Medulla oblongata (tissue), 1 donor: ENCODE measurements at regions not wholly inside any gene's neighbourhood (a gene's known extent, or its start where the extent isn't known, plus 50 kb on each side); places are given as distances from the start of the nearest gene placed in this dataset.

Source experiments
- DNase-seq: peaks from one replicate; pipeline ENCODE4 v3.0.0-alpha.2; 2015; ENCODE audit errors: extremely low spot score

DNA sequence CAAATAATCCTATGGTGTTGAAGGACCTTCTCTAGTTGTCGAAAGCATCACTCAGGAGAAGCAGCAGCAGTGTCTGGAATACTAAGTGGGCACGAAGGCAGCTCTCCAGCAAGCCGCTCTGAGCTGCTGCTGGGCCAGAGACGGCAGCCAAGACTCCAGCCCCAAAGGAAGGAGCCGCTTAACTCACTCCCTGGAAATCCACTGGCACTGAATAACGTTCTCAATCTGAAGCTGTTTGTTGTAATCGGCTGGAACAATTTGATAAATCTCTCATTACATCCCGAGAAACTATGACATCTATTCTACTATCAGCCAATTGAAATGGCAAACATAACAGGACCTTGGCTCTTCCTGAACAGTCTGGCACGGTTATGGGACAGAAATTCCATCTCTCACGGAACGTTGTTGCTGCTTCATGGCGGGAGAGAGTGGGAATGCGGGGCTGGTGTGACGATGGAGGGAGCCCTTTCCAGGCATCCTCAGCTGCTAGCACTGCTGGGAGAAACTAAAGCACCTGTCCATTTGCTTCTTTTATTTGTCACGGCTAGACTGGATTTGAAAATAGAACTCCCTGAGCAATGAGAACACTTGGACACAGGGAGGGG lies 331.5 kb upstream of the RNF32 start:
- DNase-seq = peak; percentile 73

DNA sequence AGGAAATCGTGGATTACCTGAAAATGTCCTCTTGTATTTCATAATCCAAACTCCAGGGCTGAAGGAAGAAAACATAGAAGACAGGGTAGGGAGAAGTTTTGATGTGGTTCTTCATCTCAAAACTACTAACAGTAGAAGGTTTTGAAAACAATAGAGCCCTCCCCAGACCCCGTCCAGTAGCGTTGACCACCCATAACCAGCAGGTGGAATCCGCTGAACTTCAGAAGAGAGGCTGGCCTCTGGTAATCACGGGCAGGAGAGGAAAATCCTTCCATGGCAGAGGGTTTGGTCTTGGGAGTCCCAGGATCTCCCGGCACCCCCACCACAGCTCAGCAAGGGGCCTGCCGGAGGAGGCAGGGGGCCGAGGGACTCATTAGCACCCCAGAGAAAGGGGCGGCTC lies 333.4 kb upstream of the RNF32 start:
- DNase-seq = no peak

DNA sequence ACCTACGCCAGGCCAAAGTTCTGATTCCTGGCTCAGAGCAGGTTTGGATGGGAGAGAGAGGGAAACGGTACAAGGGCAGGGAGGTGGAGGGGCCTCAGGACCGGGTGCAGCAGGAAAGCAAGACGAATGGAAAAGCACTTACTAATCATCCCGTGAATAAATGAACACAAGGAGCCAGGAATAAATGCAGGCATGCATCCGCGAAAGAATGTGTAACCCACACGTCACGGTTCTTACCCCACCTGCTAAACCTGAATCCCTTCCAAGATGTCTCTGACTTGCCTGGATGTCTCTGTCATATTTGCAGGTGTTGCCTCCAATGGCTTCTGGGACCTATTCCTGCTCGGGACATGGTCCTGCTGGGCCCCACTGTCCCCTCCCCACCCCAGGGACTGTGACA lies 335.2 kb upstream of the RNF32 start:
- DNase-seq = no peak

DNA sequence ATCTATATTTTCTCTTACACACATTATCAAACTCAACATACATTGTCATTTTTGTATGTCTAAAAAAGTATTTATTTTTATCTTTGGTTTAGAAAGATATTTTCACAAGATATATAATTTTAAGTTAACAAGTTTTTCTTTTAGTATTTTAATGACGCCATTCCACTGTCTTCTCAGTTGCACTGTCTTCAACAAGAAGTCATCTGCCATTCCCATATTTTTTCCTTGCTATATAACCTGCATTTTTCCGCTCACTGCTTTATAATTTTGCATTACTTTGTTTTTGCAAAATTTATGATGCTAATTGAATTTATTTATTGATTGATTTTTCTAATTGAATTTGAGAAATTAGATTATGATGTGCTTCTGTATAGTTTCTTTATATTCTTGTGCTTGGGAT lies 357.8 kb upstream of the RNF32 start:
- DNase-seq = no peak

DNA sequence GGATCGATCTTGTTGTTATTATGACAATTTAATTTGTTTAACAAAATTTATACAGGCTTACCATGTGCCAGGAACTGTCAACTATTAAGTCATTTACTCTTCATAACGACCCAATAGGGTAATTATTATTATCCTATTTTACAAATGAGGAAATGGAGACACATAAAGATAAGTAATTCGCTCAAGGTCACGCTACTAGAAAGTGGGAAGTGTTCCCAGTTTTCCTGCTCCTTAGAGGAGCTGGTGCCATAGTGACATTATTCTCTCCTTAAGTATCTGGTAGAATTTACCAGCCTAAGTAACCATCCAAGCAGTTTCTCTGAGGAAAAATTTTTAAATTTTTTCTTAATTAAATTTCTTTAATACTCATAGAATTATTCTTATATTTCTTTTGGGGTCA lies 360.9 kb upstream of the RNF32 start:
- DNase-seq = peak; percentile 30

DNA sequence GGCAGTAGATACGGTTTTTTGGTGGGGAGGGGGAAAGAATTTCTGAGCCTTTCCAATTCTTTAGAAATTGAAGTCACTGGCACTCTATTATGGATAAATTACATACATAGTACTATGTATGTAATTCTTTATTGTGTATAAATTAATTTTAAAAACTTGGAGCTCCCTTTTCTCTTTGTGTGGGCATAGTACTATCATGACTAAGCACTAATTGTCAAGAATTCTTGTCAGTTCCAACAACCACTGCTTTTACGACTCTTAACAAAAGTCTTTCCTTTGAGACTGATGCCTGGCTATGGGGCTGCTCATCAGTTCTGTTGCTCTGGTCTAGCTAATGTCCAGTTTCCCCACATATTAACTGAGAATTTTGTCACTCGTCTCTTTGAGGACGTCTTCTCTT lies 365.3 kb upstream of the RNF32 start:
- no peak for DNase-seq

DNA sequence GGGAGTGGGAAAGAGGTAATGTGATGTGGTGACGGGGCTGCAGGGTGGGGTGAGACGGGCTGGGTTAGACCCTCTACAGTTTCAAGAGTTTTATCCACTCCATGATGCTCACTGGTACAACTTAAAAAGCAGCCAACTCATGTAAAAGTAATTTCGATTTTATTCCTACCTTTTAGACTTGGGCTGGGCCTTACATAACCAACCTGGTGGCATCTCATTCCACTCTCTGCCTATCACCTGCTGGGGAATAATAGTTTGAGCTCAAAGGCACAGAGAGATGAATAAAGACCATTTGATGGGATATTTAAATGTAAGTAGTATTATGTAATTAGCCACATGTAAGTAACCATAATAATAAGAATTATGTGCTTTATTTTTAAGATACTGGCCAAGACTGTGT lies 366.0 kb upstream of the RNF32 start:
- DNase-seq = no peak

DNA sequence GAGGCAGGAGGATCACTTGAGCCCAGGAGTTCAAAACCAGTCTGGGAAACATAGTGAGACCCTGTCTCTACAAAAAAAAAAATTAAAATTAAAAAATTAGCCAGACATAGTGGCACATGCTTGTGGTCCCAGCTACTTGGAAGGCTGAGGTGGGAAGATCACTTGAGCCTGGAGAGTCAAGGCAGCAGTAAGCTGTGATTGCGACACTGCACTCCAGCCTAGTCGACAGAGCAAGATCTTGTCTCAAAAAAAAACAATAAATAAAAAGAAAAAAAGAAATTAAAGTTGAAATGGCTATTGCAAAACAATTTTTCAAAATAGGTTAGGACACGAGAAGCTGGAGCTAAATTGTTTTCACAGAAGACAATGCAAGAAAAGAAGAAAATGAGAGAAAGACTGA lies 379.0 kb upstream of the RNF32 start:
- DNase-seq = no peak

DNA sequence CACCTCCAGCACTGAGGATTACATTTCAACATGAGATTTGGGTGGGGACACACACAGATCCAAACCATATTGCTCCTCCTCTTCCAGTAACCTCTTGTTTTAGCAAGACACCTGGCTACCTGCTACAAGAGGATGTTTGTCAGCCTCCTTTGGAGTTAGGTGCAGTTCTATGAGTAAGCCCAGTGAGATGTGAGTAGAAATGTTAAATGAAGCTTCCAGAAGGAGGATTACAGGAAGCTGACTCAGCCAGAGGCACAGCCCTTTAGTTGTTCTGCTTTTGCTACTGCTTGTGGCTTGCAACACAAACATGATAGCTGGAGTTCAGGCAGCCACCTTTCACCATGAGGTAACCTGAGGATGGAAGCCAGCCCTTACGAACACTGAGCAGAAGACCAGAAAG lies 382.7 kb upstream of the RNF32 start:
- DNase-seq = no peak

DNA sequence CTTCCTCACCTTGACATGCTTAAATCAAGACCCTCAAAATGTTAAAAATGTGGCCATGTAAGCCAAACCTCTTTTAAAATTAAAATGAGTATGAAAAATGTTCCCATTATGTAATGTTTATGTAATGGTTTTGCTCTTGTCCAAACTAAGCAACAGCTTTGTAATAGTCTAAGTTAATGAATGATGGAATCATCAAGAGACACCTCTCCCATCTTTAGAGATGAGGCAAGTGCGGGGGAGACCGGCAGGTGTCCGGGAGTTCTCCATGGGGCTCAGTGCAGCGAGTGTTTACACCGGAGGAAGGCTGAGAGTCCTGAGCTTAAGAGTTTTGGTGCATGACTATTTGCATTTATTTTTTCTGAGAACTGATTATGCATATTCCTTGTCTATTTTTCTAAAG lies 384.9 kb upstream of the RNF32 start:
- DNase-seq = no peak

DNA sequence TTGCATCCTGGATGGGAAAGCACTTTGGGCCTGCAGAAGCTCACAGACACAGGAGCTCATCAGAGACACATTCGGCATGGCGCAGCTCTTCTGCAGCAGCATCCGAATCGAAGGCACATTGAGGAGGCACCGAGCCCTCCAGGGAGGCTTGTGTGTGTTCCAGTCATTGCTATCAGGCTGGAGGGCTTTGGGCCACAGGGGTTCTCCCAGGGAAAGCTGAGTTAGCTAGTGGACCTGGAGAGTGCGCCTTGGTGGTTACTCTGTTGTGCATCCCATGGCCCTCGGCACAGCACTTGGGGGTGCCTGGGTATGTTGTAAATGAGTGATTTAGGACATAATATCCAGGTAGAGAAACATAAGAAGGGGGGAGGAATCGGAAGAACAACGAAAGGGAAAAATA lies 388.7 kb upstream of the RNF32 start:
- DNase-seq = no peak

DNA sequence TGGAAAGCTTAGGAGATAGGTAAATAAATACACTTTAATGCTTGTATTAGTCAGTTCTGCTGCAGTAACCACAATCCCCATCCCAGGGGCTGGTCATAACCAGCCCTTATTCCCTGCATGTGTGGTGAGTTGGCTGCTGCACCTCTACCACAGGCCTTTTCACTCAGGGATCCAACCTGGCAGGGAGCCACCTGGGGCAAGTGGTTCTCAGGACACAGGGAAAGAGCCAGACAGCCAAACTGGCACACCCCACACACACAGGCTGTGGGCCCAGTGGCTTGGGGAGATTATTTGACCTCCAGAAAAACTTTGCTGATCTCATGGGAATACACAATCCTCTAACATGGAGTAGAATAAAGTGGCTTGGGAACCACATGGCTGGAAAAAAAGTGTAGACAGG lies 400.0 kb upstream of the RNF32 start:
- no peak for DNase-seq

DNA sequence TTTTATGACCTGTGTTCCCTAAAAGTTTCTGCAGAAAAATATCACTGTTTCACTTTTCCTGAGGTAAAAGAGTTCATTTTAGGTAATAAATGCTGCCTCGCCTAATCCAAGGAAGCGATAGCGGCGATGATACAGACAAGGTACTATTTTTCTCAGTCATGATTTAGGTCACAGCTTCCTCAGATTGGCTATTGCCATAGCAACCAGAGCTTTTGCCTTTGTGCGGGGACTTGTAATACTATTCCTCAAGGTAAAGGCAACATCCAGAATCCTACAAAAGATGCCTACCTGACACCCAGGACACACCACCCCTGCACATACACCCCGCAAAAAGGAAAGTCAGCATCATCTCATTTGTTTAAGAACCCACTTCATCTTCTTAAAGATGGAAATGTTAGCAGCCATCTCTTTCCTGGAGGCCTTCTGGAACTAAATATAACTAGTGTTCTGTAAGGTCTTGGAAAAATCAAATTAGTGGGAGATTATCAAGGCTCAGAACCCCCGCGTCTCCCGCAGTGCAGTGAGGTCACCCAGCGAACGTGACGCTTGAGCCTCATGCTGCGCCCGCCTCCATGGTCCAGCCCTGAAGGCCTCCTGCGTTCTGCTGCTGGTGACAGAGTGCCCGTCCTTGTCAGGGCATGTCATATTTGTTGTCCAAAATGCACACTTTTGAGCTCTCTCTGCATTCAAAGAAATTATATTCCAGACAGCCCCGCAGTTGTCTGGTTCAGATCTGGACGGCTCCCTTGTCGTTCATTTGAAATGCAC lies 402.0 kb upstream of the RNF32 start:
- DNase-seq = no peak

DNA sequence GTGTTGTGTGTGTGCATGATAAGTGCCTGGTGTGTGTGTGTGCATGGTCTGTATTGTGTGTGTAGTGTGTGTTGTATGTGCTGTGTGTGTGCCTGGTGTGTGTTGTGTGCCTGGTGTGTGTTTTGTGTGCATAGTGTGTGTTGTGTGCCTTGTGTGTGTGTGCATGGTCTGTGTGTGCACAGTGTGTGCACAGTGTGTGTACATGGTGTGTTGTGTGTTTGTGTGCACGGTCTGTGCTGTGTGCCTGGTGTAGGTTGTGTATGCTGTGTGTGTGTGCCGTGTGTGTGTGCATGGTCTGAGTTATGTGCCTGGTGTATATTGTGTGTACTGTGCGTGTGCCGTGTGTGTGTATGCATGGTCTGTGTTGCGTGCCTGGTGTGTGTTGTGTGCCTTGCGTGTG lies 403.0 kb upstream of the RNF32 start:
- no peak for DNase-seq

DNA sequence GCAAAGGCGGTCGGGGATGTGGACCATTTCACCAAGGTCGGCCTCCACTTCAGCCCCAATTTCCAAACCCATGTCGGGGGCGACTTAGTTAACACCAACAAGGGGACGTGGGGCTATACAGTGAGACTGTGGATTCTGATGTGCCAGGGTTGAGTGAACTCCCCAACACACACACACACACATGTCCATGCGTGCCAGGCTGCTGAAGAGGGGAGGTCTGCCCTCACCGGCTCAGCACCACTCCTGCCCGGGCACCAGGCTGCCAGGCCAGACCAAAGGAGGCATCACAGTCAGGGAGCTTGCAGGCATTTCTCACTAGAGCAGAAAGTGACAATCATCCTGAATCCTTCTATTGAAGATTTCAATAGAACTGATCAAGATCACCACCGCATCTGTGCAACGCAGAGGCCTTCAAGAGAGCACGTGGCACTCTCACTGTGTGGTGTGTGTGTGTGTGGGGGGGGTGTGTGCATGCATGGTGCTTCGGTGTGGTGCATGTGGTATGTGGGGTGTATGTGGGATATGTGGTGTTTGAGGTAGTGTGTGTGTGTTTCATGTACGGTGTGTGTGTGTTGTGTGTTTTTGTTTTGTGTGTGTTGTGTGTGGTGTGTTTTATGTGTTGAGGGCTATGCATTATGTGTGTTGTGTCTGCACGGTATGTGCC lies 403.5 kb upstream of the RNF32 start:
- no peak for DNase-seq

DNA sequence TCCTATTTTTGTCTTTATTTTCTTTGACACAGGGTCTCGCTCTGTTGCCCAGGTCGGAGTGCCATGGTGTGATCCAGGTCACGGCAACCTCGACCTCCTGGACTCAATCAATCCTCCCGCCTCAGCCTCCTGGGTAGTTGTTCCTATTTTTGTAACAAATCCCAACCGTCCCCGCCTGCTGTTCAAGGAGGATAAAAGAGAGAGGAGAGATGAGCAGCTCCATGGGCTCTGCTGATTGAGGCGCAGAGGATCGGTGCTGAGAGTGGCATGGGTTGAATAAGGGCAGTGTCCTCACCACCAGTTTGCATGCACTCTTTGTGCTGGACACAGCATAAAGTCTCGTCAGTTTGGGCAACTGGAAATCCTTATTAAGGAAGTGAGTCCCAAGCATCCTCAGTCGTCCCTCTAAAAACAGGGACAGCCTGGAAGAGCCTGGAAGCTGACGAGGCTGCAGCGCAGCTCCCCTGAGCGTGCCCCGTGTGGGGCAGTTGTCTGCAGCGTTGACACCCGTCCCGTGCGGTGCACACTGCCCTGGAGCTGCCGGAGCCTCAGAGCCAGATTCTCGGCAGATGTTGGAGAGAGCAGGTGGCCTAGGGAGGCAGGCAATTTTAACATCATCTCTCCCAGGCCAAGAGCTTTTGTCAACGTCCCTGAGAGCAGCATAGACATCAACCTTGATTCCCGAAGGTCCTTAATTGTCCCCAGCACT lies 404.2 kb upstream of the RNF32 start:
- DNase-seq = no peak

DNA sequence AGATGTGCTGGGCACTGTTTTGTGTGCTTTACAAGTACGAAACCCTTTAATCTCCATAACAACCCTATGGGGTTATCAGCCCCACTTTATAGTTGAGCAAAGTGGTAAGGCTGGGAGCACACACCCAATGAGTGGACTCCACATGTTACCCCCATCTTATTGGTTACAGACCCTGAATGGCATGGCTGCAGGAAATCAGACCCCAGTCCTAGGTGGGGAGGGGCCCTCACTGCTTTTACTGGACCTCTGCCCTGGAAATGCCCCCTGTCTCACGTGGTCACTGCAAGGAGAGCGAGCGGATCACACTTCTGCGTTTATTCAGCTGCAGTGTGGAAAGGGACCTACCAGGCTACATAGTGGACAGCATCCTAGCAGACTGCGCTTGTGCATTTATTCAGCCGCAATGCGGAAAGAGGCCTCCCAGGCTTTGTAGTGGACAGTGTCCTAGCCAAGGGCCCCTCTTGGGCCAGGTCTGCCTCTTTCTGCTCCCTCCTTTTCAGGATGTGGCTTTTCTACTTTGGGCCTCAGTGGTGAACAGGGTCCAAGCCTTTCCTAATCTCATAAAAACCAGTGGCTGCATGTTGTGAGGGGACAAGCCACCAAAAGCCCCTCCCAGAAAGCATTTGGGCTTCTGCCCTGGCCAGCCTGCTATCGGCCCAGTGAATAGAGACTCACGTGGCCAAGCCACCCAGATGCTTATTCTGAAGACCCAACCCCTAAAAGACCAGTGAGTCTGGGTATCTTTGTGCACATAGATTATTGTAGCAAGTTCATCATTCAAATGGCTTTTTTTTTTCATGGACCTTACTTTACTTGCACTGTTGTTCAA lies 405.7 kb upstream of the RNF32 start:
- no peak for DNase-seq

DNA sequence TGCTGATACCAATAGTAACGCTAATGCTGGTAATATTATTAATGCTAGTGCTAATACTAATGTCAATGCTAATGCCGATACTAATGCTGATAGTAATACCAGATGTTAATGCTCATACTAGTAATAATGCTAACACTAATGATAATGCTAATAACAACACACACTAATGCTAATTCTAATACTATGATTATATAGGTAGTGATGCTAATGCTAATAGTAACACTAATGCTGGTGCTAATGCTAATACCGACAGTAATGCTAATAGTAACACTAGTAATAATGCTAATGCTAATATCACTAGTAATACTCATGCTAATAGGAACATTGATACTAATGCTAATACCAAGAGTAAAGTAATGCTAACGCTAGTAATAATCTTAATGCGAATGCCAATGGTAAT lies 406.4 kb upstream of the RNF32 start:
- DNase-seq = no peak

DNA sequence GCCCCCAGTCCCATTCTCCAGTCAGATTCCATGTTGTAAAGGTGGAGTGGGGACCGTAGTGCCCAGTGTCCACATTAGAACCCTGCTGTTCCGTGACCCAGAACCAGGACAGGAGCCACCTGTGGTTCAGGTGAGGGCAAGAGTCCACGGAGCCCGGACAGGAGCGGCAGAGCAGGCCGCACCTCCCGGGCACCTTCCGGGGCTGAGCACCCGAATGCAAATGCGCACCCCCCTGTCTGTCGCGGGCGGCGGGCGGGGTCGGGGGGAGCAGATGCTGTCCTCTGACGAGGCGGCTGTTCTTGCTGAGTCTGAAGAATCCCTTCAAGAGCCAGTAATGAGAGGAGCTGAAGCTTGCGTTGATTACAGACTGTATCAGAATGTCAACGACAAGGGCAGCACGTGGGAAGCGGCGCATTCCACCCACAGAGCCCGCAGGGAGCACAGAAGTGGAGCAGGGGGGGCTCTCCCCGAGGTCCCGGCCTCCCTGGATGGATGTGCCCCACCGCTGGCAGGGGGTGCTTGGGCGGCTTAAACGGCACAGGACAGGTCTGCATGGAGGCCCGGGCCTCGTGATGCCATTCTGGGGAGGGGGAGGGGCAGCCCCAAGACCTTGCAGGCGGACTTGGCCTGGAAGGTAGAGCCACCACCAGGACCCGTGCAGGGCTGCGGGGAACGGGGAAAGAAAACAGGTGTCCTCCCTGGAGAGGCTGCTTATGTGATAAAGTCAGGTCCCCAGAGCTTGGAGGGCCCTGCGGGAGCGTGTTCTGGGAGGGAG lies 407.5 kb upstream of the RNF32 start:
- no peak for DNase-seq

DNA sequence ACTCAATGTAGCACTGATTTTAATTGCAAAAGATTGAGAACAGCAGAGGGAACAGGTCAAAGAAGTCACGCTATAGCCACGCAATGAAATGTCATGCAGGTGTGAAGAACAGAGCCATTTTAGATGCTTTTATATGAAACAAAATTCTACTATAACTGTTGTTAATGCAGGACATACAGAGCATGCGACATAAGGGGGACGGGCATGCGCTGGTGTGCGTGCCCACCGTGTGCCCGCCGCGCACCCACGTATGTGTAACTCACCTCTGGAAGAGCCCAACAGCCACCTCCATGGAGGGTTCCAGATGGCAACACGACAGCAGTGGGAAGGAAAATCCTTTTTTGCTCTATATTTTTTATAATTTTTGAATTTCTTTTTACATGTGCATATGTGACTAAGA lies 410.0 kb upstream of the RNF32 start:
- DNase-seq = no peak

DNA sequence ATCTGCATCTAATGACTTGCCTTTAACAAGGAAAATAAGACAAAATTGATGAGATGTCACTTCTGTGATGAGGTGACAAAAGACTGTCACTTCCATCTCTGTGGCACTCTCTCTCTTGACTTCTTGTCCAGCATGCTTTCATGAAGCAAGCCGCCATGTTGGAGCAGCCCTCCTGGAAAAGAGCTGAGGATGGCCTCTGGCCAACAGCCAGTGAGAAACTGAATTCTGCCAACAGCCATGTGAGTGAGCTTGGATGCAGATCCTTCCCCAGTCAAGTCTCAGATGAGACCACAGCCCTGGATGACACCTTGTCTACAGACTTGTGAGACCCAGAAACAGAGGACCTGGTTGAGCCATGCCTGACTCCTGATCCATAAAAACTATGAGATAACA lies 412.6 kb upstream of the SHH start:
- no peak for DNase-seq
